HK-2 (cell line): ENCODE measurements at regions not wholly inside any gene's neighbourhood (a gene's known extent, or its start where the extent isn't known, plus 50 kb on each side); places are given as distances from the start of the nearest gene placed in this dataset.

Experiments
- DNase-seq: peaks from one replicate; pipeline ENCODE4 v3.0.0-alpha.2; 2018; ENCODE audit not compliant: unreplicated experiment

DNA sequence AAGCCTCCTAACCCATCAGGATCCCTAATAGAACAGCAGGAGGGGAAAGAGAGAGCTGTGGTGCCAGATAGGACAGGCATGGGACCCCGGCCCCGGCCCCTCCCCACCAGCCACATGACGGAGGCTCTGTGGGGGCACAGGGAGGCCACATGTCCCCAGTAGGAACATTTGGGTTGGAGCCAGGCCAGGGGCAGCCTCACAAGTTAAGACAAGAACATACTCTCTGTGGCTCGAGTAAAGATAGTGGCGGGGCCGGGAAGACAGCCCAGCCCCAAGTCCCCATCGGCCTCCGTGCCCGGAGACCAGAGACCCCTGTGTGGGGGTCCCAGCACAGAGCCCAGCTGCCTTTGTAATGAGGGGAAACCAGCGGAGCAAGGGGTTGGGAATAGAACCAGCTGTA, 78.6 kb upstream of the GALNT9 start:
- DNase-seq = no peak

DNA sequence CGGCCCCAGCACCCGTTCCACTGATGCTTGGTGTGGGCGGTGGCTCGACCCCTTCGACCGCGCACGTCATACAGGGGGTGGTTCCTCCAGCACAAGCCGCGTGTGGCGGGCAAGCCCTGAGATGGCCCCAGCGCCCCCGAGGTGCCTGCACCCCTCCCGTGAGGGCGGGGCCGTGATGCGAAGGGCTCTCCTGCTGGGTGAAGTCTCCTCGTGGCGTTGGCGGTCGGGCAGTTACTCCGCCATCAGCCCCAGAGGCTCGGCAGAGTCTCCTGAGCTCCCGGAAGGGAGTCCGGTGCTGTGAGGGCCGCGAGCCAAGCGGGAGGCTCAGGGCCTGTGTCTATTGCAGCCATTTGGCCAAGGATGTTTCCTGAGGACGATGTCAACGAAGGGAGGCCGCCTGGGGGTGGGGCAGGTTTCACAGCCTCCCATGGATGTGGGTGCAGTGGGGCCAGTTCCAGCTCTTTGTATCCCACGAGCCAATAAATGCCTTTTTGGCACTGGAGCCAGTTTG, 78.1 kb upstream of the GALNT9 start:
- DNase-seq = no peak

DNA sequence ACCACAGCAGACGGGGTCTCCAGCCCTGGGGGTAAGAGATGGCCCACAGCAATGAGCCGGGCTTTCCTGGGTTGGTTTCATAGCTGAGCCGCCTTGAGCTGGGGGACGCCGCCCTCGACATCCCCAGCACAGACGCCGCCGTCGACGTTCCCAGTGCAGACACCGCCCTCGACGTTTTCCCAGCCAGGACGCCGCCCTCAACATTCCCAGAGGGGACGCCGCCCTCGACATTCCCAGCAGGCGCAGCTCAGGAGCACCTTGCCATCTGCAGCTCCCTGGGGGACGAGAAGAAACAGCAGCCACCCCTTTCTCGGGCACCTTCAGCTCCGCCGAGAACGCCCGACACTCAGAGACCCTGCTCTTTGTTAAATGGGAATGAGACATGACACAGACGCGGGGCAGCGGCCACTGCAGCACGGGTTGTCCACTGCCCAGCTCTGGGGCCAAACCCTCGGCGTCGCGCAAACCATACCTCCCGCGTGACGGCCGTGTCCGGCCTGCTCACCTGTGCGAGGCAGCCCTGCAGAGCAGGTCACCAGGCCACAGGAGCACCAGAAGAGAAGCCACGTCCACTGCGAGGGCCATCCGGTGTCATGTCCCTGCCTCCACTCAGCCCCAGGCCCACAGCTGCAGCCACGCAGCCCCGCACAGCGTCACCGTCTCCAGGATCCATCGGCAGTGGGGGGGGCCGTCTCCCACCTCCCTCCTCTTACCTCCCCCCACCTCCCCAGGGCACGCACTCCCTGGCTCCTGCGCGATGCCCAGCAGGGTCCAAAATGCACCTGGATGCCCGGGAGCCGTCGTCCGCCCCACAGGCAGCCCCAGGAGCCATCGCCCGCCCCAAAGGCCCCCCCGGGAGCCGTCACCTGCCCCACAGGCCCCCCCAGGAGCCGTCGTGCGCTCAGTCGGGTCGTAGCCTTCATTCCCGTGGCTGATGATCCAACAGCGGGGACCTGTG, 77.4 kb upstream of the GALNT9 start:
- no peak for DNase-seq

DNA sequence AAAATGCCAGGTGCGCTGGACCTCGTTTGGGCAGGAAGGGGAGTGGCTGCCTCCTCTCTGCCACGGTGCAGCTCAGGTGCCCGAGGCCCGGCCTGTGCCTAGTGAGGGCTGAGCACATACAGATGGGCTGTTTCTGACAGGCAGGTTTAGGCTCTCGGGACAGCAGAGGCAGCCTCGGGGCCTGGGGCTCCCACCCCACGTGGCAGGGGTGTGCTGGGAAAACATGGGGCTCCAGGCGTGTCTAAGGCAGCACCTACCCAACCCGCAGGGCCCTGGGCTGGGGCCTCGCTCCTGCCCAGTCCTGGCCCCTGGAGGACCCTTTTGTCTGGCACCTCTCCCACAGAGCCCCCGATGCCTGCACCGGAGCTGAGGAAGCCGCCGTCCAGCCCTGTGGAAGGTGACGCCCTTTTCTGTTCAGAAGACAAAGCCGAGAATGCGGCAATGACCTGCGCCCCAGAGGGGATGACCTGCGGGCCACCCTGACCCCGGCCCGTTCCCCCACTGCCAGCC, 76.4 kb upstream of the GALNT9 start:
- no peak for DNase-seq

DNA sequence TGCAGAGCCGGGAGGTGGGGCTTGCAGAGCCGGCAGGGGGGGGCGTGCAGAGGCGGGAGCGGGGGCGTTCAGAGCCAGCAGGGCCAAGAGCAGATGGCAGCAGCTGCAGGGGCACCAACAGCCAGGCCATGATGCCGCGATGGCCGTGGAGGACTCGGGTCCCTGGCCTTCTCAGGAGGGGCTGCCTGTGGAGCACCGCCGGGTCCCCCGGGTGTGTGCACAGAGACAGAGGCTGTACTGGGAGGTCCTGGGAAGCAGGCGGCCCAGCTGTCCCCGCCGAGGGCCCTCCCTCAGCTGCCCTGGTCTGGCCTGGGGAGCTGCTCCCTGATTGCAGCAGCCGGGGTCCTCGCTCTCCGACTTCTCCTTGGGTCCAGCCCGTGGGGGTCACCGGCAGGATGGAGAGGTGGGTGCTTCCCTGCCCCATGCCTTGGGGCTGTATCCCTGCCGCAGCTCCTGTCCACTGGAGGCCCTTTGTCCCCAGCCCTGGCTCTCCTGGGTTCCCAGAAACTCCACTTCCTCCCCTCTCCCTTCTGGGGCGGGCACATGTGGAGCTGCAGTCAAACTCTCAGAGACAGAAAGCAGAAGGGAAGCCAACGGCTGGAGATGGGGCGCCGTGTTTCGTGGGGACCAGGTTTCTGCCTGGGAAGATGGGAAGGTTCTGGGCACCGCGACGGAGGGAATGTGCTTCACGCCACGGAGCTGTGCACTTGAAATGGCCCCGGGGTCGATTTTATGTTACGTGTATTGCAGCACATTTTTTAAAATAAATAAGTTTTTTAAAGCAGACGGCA, 75.8 kb upstream of the GALNT9 start:
- no peak for DNase-seq

DNA sequence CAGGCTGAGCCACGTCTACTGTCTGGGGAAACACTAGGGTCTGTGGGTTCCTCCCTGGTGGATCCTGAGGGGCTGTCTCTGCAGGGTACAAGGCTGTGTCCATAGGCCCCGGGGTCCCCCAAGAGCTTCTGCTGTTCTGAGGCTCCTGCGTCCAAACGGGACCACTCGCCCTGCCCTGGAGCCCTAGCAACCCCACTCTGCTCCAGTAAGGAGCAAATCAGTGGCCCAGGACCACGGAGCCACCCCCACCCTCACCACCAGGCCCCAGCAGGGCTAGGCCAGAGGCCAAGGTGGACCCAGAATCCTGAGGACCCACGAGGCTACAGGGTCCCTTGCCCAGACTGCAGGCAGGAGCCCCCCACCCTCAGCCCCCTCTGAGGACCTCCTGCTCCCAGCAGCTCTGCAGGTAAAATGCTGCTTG, 75.1 kb upstream of the GALNT9 start:
- DNase-seq = no peak

DNA sequence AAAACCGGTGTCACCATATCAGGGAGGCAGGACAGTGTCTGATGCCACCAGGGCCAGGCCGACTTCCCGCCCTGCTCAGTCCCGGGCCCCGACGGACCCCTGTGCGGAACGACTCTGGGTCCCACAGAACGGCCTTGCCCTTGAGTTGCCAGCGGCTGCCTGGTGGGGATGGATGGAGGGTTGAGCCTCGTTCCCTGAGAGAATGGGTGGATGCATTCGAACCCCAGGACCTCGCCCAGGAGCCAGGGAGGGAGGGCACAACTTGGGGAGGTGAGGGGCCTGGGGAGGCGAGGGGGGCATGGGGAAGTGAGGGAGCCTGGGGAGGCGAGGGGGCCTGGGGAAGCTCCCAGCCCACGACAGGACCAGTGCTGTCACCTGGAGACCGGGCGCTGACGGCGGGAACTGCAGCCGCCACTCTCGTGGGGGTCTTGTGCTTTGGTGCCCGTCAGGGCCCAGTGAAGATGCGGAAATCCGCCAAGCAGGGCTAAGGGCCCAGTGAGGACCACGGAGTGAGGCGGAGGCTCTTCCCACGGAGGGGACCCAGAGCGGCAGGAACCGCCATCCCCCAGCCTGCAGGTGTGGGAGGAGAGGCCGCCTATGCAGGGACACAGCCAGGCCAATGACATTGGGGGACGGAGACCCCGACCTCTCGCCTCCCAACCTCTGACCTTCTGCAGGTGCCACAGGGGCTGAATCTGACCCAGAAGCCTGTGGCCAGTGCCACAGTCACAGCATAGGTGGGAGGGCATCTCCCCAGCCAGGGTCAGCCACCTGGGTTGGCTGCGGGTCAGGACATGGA, 74.4 kb upstream of the GALNT9 start:
- DNase-seq = no peak

DNA sequence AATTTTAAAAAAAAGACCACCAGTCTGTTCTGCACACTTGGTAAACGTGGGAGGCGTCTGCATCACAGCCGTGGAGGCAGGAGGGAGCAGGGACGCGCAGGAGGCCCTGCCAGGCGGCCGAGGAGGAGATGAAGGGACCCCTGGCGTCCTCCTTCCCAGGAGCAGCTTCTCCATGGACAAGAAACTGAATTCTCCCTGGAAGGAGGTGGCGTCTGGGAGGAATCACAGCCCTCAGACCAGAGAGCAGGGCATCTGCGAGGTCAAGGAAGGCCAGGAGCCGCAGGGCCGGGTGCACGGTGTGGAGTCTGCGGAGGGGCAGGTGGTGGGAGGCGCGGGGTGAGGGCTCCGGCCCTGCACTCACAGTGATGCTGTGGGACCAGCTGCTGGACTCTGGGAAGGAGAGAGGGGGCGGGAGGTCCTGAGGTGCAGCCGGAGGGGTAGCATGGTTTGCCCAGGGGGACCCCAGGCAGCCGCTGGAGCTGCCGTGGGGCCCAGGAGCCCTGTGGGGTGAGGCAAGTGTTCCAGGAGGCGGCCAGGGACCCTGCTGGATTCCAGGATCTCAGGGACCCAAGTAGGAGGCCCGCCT, 73.5 kb upstream of the GALNT9 start:
- no peak for DNase-seq

DNA sequence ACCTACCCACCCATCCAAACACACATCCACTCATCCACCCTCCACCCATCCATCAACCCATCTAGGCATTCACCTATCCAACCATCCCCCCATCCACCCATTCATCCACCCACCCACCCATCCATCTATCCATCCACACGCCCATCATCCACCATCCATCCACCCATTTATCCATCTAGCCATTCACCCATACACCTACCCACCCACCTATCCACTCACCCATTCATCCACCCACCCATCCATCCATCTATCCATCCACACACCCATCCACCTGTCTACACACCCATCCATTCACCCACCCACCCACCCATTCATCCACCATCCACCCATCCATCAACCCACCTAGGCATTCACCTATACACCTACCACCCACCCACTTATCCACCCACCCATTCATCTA, 72.6 kb upstream of the GALNT9 start:
- DNase-seq = no peak

DNA sequence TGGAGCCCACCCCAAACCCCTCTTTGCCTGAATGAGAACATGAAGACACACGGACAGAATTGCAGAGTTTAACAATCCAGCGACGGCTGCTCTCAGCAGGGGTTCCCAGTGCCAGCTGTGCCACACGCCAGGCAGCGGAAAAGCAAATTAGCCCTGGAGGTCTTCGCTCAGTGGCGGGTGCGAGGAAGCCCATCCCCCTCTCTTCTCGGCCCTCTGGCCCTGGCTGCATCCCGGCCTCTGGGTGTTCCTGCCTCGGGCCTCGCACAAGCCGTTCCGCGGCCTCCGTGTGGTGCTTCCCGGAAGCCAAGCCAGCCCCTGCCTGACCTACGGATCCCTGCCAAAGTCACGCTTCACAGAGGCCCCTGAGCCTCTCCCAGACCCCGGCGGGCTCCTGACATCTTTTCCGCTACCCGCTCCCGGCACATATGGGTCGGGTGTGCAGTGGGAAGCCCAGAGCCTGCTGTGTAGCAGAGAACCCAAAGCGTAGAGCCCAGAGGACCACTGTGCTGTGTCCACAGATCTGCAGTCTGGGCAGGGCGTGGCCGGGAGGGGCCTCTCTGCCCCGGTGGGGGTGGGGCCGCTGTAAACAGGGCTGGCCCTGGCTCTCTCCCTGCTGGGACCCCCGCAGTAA, 70.7 kb upstream of the GALNT9 start:
- DNase-seq = no peak

DNA sequence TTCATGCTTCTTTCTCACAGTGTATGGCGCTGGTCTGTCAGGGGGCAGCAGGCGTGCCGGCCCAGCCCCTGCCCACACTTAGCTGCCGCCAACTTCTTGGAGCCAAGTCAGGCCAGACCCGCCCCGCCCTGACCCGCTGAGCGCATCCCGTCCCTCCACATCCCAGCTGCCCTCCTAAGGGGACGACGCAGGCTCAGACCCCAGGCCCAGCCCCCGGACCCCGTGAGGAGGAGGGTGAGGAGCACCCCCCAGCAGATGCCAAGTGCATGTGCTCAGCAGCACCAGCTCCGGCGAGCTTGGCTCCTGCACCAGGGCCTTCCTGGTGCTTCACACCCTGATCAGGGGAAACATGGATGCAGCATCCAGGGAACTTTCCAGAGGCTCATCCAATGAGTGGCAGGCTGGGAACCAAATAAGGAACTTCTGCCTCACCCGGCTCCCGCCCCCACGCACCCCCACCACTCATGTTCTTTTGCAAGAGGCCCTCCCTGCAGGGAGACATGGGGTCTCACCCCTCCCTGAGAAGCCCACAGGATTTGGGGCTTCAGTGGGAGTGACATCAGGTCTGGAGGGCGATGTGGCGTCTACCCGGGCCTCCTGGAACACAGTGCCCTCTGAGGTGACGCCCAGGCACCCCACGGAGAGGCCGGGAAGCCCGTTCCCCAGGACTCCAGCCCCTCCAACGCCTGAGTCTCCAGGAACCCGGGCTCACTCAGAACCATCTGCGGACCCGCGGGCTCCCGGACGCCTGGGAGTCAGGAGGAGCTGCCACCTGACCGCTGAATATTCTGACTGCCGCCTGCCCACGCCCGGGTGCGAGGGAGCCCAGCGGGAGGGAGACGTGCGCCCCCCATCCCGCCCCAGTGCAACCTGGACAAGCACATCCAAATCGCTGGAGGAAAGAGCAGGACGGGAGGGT, 70.0 kb upstream of the GALNT9 start:
- DNase-seq = no peak

DNA sequence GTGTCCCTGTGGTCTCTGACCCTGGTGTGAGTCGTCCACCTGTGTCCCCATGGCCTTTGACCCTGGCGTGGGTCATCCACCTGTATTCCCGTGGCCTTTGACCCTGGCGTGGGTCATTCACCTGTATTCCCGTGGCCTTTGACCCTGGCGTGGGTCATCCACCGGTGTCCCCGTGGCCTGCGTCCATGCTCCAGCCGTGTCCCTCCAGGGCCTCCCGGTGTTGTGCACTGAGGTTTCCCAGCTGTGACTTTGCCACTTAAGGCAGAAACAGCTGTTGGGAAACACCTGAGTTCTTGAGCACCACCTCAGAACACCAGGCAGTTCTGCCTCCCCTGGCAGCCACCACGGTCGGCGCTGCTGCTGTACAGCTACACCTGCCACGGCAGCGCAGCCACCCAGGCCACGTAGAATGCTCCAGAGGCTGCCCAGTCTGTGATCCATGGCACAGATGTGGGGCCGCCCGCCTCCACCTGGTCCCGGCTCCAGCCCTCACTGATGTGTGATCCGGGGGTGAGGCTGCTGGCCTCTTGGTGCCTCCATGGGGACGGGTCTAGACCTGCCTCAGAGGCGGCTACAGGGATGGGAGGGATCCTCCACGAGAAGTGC, 69.1 kb upstream of the GALNT9 start:
- no peak for DNase-seq

DNA sequence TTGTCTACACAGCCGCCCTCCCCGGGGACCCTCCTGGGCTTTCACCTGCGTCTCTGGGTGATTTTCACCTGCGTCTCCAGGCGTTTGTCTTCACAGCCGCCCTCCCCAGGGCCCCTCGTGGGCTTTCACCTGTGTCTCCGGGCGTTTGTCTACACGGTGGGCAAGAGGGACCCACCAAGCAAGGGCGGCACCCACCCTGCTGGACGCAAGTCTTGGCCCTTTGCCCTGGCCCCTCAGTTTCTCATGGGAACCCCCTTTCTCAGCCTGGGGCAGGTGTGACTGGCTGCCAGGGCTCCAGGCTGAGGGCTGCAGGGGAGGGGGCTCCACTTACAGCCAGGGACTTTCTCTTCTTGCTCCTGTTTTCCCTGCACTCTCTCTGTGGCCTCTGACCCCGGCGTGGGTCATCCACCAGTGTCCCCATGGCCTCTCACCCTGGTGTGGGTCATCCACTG, 68.6 kb upstream of the GALNT9 start:
- DNase-seq = no peak

DNA sequence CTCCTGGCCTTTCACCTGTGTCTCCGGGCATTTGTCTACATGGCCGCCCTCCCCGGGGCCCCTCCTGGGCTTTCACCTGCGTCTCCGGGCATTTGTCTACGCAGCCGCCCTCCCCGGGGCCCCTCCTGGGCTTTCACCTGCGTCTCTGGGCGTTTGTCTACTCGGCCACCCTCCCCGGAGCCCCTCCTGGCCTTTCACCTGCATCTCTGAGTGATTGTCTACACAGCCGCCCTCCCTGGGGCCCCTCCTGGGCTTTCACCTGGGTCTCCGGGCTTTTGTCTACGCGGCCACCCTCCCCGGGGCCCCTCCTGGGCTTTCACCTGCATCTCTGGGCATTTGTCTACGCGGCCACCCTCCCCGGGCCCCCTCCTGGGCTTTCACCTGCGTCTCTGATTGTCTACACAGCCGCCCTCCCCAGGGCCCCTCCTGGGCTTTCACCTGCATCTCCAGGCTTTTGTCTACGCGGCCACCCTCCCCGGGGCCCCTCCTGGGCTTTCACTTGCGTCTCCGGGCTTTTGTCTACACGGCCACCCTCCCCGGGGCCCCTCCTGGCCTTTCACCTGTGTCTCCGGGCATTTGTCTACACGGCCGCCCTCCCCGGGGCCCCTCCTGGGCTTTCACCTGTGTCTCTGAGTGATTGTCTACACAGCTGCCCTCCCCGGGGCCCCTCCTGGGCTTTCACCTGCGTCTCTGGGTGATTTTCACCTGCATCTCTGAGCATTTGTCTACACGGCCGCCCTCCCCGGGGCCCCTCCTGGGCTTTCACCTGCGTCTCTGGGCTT, 68.0 kb upstream of the GALNT9 start:
- DNase-seq = no peak

DNA sequence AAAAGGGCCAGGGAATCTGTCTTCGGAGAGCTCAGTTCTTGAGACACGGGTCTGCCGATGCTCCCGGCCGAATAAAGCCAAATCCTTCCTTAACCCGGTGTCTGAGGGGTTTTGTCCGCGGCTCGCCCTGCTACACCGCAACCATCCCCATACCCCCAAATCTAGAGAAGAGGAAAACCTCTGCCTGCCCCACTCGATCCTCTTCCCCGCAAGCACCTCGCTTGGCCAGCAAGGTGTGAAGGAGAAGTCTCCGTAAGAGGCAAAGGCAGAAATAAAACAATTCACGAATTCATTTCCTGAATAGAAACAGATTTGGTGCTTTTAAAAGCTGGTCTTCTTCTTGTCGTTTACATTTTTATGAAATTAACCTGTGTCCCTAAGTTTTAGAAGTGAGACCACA, 67.3 kb upstream of the GALNT9 start:
- DNase-seq = no peak

DNA sequence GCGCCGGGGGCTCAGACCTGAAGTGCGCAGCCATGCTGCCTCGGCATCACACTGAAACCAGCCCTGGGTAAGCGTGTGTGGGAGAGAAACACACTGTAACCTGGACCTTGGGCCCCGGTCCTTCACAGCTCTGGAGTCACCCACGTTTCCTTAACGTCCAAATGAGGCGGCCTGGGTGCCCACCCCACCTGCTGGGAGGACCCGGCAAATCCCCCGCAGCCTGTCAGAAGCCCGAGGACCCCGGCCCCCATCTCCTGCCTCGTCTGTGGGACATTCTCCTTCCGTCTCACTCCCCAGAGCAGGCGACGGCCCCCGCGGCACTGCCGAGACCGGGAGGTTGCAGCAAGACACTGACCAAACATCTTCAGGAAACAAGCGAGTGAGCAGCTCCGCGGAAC, 66.5 kb upstream of the GALNT9 start:
- DNase-seq = no peak

DNA sequence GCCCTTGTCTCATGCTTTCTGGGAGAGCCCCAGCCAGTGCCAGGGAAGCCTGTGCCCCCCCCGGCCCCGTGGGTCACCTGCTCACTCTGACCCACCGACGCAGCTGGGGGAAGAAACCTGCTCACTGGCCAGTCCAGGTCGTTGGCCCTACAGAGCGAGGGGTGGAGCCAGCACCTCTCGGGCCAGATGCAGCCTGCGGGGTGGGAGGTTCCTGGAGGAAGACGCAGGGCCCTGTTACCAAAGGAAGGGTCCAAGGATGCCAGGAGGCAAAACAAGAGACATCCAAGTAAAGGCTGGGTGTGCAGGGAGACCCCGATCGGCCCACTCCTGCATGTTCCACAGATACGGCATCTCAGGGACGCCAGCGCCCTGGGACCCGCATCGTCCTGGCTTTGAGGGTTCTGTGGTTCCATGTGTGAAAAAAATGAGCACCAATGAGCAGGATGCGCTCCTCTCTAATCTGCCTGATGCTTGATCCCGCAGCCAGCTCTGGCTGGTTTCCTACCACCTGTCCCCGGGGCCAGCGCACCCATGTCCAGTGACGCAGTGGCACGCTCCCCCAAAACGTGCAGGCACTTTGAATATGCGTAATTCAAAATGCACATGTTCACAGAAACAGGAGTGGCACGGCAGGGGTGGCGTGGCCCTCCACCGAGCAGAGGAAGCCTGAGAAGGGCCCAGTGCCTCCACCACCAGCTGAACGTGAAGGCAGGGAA, 66.0 kb upstream of the GALNT9 start:
- no peak for DNase-seq
